NOMO-1 treated with DMSO at 0.1 percent for 48 hours (cell line): ENCODE measurements at regions not wholly inside any gene's neighbourhood (a gene's known extent, or its start where the extent isn't known, plus 50 kb on each side); places are given as distances from the start of the nearest gene placed in this dataset.
"Not testable (repeated sequence)": the region's sequence is repeated elsewhere in the genome, so short reads cannot be mapped to it uniquely, and the experiment has no call there.

Experiments
- DNase-seq: peaks from one replicate; lab custom pipeline; 2025; ENCODE audit not compliant: unreplicated experiment; lab: John Stamatoyannopoulos, UW

GRCh38 chr11:112534208-112534607, 273.5 kb upstream of the PLET1 start:
- peak; percentile 24 for DNase-seq

GRCh38 chr11:112537026-112537425, 276.4 kb upstream of the PLET1 start:
- DNase-seq, result no peak

- peak; percentile 73 for DNase-seq
Measured at GRCh38 chr11:112537846-112538330, 277.2 kb upstream of the PLET1 start.

GRCh38 chr11:112538534-112539280, 278.0 kb upstream of the PLET1 start:
- DNase-seq, result no peak

GRCh38 chr11:112539281-112539555, 278.6 kb upstream of the PLET1 start:
- not testable (repeated sequence) for DNase-seq

- DNase-seq, result no peak
Measured at GRCh38 chr11:112539741-112540140, 279.1 kb upstream of the PLET1 start.

- no peak for DNase-seq
Measured at GRCh38 chr11:112540261-112540660, 279.6 kb upstream of the PLET1 start.

- DNase-seq, result no peak
Measured at GRCh38 chr11:112541140-112542046, 280.7 kb upstream of the PLET1 start.

- DNase-seq, result no peak
Measured at GRCh38 chr11:112542479-112542878, 281.8 kb upstream of the PLET1 start.

GRCh38 chr11:112543390-112543789, 282.7 kb upstream of the PLET1 start:
- DNase-seq, result no peak

GRCh38 chr11:112548641-112549040, 288.0 kb upstream of the PLET1 start:
- no peak for DNase-seq

- DNase-seq, result no peak
Measured at GRCh38 chr11:112553205-112553731, 292.6 kb upstream of the PLET1 start.

- no peak for DNase-seq
Measured at GRCh38 chr11:112554586-112554985, 293.9 kb upstream of the PLET1 start.

GRCh38 chr11:112555491-112556364, 295.1 kb upstream of the PLET1 start:
- peak; percentile 49 for DNase-seq

- no peak for DNase-seq
Measured at GRCh38 chr11:112558691-112559090, 298.0 kb upstream of the PLET1 start.

- no peak for DNase-seq
Measured at GRCh38 chr11:112563808-112564207, 303.1 kb upstream of the PLET1 start.

- no peak for DNase-seq
Measured at GRCh38 chr11:112564228-112564955, 303.7 kb upstream of the PLET1 start.

GRCh38 chr11:112565551-112565950, 304.9 kb upstream of the PLET1 start:
- no peak for DNase-seq

GRCh38 chr11:112566124-112566523, 305.5 kb upstream of the PLET1 start:
- DNase-seq, result no peak

- DNase-seq, result no peak
Measured at GRCh38 chr11:112570333-112570732, 309.7 kb upstream of the PLET1 start.
